HG03457 (cell line): ENCODE measurements at regions not wholly inside any gene's neighbourhood (a gene's known extent, or its start where the extent isn't known, plus 50 kb on each side); places are given as distances from the start of the nearest gene placed in this dataset.
"Not testable (repeated sequence)": the region's sequence is repeated elsewhere in the genome, so short reads cannot be mapped to it uniquely, and the experiment has no call there.

Experiments used
- ATAC-seq: cut with Tn5 transposase; IDR thresholded peaks from one replicate; pipeline ENCODE4 v1.9.1; 2021; ENCODE audit warnings: moderate number of reproducible peaks; ENCODE audit not compliant: unreplicated experiment

DNA sequence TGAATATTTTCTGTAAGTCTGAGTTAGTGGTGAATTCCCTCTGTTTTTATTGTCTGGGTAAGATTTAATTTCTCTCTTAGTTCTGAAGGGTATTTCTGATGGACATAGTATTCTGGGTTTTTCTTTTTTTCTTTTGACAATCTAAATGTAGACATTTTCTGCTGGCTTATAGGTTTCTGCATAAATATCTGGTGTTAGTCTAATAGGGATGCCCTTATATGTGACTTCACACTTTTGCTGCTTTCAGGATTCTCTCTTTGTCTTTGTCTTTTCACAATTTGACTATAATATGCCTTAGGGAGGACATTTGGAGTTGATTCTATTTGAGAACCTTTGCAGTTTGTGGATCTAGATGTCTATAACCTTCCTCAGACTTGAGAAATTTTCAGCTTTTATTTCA is 667.2 kb downstream of the EPHA7 start:
- ATAC-seq: no peak

DNA sequence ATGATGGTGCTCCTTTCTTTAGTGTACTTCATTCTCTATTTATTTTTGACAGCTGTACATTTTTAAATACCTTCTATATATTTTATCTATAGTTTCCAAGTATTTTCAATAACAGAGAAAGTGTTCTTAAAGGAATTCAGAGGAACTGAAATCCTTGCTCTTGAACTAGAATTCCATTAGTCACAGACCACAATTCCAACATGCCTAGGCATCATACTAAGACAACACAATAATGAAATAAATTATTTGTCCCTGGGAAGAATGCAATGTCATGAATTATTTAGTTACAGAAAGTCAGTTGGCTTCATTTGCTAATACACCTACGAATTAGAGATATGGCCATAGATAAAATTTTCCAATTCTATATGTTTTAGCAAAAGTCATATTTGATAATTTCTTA is 671.2 kb downstream of the EPHA7 start:
- ATAC-seq: no peak

DNA sequence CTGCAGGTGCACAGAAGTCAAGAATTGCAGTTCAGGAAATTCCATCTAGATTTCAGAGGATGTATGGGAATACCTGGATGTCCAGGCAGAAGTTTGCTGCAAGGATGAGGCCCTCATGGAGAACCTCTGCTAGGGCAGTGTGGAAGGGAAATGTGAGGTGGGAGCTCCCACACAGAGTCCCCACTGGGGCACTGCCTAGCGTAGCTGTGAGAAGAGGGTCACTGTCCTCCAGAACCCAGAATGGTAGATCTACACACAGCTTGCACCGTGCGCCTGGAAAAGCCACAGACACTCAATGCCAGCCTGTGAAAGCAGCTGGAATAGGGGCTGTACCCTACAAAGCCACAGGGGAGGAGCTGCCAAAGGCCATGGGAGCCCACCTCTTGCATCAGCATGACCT is 681.4 kb downstream of the EPHA7 start:
- no peak for ATAC-seq

DNA sequence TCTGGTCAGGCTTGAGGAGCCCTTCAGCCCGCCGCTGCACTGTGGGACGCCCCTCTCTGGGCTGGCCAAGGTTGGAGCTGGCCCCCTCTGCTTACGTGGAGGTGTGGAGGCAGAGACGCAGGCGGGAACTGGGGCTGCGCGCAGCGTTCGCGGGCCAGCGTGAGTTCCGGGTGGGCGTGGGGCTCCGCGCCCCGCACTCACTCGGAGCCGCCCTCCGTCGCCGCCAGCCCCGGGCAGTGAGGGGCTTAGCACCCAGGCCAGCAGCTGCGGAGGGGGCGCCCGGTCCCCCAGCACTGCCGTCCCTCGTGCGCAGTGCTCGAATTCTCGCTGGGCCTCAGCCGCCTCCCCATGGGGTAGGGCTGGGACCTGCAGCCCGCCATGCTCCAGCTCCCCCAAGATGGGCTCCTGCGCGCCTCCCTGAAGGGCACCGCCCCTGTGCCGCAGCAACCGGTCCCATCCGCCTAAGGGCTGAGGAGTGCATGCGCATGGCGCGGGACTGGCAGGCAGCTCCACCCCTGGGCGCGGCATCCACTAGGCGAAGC is 695.9 kb downstream of the EPHA7 start:
- ATAC-seq: no peak

DNA sequence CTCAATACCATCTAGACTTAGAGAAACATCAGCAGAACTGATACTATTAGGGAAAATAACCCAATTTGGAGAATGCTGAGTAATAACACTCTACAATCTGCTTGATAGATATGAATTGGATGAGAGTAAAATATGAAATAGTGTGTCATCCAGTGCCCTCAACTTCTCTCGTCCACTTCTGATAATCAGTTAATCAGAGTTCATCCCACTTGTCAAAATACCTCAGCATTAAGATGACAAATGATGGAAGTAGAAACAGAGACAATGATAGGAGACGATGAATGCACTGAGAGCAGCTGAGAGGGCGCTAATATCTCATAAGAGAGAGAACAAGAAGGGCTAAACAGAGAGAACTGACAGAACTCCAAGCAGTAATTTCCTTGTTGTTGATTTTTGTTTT is 699.6 kb downstream of the EPHA7 start:
- no peak for ATAC-seq

DNA sequence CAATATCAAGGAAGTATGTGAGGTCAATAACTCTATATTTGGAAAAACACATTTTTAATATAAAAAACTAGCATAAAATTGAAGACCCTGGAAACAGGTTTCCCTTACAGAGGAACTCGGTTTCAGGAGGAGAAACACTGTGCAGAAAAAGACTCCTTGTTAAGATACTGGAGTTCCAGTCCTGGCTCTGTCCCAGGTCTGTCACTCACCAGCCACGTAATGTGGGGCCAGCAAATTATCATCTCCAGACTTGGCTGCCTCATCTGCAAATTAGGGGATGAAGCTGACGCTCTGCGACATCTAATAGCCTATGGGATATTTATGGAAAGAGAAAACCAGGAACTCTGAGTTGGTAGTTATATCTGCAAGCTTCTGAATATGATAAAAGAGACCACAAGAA is 702.7 kb downstream of the EPHA7 start:
- ATAC-seq: no peak

DNA sequence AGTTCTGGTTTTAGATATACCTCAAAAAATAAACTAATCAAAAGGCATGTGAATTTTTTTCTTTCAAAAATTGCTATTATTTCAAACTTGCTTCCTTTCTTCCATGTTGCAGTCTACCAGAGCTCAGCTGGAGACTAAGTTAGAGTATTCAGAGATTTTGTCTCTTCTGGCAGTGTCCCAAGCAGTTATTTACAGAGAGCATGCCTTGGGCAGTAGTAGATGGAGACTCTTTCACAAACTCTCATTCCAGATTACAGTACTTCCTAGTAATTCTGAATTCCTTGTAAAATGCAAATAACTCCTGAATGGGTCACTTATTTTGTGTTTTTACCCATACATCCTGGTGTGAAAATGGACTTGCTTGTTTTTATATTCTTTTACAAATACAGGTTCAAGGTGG is 703.4 kb downstream of the EPHA7 start:
- no peak for ATAC-seq

DNA sequence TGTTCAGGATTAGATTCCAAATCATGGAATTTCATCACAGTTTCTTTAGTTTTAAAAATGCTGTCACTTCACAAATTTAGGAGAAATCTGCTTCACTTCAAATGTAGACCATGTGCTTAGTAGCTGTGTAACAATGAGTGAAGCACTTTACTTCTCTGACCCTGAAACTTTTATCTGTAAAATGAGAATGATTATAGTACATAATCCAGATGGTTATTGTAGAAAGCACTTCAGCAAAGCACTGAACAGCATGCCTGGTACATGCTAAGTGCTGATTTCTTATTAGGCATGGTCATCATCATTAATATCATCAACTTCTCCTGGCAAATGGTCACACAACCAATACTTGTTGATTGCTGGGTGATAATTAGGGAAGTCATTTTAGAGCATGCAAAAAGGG is 705.0 kb downstream of the EPHA7 start:
- no peak for ATAC-seq

DNA sequence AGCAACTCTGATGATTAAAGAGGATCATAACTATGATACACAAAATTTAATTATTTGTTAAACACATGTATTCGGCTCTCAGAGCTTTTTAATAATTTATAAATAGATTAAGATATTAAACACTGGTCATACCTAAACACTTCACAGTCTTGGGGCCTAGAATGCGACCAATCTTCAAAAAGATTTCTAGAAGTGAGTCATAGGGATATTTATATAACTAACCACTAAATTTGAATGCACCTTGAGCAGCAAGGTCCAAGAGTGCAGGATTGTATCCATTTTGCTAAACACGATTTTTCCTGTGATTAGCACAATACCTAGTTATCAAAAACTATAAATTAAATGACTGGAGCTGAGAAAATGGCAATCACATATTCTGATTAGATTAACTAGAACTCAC is 709.3 kb downstream of the EPHA7 start:
- no peak for ATAC-seq

DNA sequence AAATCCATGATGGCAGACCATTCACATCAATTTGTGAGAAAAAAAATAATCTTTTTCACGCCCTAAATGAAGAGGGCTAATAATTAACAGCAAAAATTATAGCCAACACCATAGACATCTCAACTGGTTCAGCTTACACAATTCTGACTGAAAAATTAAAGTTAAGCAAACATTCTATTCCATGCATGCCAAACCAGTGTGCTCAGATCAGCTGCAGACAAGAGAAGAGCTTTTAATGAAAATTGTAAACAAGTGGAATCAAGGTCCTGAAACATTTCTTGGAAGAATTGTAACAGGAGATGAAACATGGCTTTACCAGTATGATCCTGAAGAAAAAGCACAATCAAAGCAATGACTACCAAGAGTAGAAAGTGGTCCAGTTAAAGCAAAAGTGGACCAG is 710.4 kb downstream of the EPHA7 start:
- ATAC-seq: no peak

DNA sequence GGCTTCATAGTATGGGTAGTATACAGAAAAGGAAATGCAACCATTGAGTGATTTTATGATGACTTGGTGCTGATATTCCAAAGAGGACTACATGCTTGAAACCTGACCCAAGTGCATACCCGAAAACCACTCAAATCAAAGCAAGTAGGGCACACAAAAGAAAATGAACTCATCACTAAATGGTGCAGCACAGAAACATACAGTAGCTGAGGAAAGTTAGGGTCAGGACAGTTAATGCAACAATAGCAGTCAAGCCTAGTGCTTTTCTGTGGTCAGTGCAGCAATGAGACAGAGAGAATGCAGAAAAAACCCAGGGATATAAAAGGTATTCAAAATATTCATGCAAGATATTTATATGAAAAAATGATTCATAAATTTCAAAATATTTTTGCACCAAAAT is 711.1 kb downstream of the EPHA7 start:
- ATAC-seq: no peak

DNA sequence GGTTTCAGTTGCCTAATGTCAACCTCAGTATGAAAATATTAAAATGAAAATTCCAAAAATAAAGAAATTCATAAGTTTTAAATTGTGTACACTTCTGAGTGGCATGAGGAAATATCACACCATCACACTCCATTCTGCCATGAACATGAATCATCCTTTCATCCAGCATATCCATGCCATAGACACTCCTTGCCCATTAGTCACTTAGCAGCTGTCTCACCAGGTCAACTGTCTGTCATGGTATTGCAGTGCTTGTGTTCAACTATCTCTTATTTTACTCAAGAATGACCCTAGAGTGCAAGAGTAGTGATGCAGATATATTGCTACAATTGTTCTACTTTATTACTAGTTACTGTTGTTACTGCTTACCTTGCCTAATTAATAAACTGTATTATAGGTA is 712.4 kb downstream of the EPHA7 start:
- no peak for ATAC-seq

DNA sequence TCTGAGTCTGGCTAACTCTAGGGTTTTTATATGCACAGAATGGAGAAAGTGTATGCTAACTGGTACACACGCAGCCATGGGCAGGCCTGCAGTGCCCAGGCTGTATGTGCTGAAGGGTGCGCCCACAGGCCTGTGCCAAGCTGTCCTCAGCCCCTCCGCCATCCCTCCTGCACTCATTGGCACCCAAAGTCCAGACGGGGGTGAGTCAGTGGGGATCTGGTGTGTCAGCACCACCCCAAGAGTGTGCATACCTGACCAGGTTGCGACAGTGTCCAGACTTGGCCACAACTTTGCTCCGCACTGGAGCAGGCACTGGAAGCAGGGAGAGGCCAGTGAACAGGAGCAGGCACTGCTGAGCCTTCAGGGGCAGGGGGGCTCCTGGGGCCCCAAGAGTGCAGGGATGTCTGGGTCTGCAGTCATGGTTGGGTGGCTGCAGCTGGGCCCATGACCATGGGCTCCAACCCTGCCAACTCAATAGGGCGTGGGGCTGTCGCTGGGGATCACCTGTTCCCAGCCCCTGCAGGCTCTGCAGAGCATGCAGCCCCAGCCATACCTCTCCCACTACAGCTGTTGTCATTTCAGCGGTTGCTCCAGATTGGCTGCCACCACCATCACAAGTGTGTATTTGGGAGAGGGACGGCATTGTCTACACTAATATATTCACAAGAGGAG is 717.8 kb downstream of the EPHA7 start:
- no peak for ATAC-seq

DNA sequence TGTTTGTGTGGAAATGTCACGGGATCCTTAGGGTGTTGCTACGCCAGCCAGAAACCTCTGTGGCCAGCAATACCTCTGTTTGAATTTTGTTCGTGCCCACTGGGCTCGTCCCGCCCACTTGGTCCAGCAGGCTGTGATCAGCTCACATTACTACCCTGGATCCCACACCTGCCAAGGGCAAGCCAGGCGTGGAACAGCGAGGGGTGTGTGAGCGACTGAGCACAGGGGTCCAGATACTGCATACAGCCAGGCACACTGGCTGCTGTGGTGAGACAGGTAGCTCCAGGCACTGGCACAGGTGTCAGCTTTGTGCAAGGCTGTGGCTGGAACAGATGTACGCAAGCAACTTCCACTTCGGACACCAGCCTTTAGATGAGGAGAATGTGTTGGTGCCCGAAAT is 718.9 kb downstream of the EPHA7 start:
- ATAC-seq: no peak

DNA sequence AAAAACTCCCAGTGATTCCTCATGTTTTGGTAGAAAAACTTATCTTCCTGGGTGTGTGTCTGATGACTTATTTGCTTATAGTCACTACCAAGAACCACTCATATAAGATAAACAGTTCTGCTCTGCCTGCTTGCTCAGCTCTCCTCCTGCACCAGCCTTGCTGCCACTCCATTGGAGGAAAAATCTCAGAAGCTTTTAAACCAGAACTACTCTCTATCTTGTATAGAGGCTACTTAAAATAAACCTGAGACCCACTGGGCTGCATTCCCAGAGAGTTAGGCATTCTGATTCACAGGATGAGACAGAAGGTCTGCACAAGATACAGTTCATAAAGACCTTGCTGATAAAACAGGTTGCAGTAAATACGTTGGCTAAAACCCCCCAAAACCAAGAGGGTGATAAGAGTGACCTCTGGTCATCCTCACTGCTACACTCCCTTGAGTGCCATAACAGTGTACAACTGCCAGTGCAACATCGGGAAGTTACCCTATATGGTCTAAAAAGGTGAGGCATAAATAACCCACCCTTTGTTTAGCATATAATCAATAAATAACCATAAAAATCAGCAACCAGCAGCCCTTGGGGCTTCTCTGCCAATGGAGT is 728.3 kb downstream of the EPHA7 start:
- ATAC-seq: no peak

DNA sequence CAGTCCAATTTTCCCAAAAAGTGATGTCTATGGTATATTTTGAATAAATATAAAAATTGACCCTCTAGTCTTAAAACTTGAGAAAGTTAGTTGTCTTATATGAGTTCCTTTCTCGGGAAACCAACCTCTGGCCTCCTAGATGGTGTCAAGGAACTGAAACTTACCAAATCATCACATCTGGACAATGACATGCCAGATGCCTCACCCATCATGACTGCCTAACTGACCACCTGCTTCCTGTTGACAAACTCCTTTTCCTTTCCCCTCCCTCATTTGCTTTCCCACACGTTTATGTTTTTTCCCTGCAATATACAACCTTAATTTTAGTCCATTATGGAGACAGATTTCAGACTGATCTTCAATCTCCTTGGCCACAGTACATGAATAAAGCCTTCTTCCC is 731.0 kb downstream of the EPHA7 start:
- no peak for ATAC-seq

DNA sequence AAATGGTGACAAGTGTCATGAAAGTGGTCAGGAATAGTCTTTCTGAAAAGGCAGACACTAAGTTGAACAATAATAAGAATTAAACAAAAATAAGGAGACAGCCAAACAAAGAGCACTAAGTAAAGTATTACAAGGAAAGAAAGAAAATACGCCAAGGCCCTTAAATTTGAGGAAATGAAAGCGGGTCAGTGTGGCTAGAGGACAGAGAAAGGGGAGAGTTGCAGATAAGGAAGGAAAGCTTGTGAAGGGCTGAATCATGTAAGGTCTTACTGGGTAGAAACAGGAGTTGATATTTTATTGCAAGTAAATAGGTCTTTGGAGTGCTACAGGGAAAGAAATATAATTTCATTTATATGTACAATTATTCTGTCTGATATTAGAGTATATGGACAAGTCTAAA is 732.1 kb downstream of the EPHA7 start:
- no peak for ATAC-seq

DNA sequence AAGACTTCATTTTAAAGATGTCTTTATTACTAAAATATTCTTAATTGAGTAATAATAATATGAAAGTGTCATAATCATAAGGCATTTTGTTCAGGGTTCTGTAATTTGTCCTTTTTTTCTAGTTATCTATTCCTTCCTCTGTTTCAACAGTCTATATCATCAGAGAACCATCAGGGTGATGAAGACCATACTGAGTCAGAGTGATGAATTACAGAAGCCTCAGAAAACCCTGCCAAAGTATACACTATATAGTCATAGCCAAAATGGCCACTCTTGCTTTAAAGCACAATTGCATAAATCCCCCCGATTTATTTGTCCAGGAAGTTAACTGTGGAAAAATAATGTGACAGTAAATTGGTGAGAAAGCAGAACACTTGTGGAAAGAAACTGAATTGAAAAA is 735.0 kb downstream of the EPHA7 start:
- no peak for ATAC-seq

DNA sequence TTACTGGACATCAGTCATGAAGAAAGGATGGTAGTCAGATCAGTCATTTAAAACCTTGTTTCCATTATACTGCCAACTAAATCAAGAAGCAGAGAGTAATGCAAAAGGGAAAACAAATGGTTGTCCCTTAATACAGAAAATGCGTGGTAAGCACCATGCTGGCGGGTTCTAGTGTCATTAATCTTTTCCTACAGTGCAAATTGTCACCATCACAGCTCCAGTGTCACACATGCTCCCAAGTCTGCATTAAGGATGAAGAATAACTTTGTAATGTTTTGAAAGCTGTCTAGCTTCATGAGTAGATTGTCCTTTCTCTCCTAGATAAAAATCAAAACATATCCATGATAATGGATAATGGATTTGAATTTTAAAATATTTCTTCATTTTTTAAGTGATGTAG is 735.6 kb downstream of the EPHA7 start:
- no peak for ATAC-seq

DNA sequence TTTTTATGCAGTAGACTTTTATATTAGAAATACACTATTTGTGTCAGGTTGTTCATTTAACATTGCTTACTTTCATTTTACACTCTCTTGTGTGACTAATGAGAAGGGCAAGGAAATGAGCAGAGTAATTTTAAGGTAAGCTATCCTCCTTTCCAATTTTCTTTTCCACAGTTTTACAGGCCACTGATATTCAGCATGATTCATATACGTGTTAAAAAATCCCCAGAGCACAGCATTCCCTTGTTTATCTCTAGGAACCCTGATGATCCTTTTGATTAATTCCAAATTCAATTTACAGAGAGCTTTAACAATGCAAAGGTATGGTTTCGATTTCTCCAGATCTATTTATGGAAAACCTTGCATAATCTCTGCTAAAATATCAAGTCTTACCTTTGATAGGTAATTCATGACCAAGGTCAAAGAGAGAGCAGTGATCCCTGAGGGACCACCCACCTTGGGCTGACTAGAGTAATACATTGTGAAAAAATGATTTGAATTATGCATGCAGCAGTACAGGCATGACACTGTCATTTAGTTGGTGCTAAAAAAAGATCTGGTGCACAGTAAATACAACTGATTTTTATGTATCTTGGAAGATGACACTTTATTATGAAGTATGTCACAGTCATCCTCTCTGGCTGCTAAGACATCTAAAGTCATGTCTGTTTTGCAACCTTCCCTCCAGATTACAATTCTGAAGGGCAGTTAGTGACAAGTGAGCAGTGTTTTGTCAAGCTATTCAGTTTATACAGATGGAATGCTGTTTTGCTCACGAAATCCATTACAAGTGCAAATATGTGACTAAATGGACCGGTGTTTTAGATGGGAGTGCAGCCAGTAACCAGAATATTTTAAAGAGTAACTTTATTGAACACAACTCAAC is 736.6 kb downstream of the EPHA7 start:
- no peak for ATAC-seq

DNA sequence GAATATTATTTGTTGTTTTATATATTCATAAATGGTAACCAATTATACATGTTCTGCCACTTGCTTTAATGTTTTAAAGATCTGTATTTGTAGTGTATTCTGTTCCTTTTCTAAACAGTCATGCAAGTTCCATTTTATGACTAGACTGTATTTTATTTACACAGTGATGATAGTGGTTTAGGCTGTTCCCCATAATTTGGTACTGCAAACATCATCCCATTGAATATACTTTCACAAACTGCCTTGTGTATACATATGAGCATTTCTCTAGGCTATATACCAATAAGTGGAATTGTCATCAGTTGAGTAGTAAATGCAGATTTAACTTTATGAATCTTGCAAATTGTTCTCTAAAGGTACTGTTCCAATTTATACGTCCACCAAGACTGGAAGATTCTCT is 738.0 kb downstream of the EPHA7 start:
- ATAC-seq: no peak

DNA sequence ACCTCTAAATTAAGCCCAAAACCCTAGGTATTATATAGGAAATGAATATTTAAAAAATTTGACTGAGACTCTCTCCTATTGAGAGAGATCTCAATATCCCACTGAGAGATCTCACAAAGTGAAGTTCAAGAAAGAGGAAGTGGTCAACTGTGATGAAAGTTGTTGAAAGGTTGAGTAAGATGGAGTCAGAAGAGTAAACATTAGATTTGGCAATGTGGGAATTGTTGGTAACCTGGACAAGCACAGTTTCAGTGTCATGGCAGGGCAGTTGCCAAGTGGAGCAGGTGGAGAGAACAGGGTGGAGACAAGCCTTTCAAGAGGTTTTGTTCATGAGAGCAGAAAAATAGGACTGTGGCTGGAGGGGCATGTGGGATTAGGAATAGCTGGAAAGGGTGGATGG is 747.9 kb downstream of the EPHA7 start:
- ATAC-seq: not testable (repeated sequence)
